22Rv1 (cell line): ENCODE measurements at regions not wholly inside any gene's neighbourhood (a gene's known extent, or its start where the extent isn't known, plus 50 kb on each side); places are given as distances from the start of the nearest gene placed in this dataset.

Experiments used
- CTCF ChIP-seq: fragments of 450-650 bp; IDR thresholded peaks from 2 replicates; pipeline ENCODE4 v1.5.1; 2017; ENCODE audit warnings: mild to moderate bottlenecking
- ZFX ChIP-seq: fragments of 450-650 bp; IDR thresholded peaks from 2 replicates; pipeline ENCODE4 v1.6.1; 2017; ENCODE audit warnings: antibody characterized with exemption, borderline replicate concordance

GRCh38 chr11:71304045-71304444 is 51.7 kb upstream of the SHANK2 start:
- no peak for TF ChIP-seq CTCF
- TF ChIP-seq ZFX = no peak
